GM21526 (cell line): ENCODE measurements at regions not wholly inside any gene's neighbourhood (a gene's known extent, or its start where the extent isn't known, plus 50 kb on each side); places are given as distances from the start of the nearest gene placed in this dataset.
A peak's percentile ranks its signal among the peaks of the same experiment; 100 is the strongest.
"Not testable (repeated sequence)": the region's sequence is repeated elsewhere in the genome, so short reads cannot be mapped to it uniquely, and the experiment has no call there.

Experiments
- ATAC-seq: cut with Tn5 transposase; IDR thresholded peaks from one replicate; pipeline ENCODE4 v1.9.1; 2021; ENCODE audit warnings: moderate library complexity; ENCODE audit not compliant: unreplicated experiment, low FRiP score

GRCh38 chr3:106288781-106289180 is 420.0 kb upstream of the CBLB start:
- no peak for ATAC-seq

- ATAC-seq, result no peak
Measured at GRCh38 chr3:106290304-106290997, 421.6 kb upstream of the CBLB start.

GRCh38 chr3:106293161-106293560 is 424.3 kb upstream of the CBLB start:
- no peak for ATAC-seq

GRCh38 chr3:106294121-106294520 is 425.3 kb upstream of the CBLB start:
- no peak for ATAC-seq

- no peak for ATAC-seq
Measured at GRCh38 chr3:106296062-106296461, 427.2 kb upstream of the CBLB start.

DNA sequence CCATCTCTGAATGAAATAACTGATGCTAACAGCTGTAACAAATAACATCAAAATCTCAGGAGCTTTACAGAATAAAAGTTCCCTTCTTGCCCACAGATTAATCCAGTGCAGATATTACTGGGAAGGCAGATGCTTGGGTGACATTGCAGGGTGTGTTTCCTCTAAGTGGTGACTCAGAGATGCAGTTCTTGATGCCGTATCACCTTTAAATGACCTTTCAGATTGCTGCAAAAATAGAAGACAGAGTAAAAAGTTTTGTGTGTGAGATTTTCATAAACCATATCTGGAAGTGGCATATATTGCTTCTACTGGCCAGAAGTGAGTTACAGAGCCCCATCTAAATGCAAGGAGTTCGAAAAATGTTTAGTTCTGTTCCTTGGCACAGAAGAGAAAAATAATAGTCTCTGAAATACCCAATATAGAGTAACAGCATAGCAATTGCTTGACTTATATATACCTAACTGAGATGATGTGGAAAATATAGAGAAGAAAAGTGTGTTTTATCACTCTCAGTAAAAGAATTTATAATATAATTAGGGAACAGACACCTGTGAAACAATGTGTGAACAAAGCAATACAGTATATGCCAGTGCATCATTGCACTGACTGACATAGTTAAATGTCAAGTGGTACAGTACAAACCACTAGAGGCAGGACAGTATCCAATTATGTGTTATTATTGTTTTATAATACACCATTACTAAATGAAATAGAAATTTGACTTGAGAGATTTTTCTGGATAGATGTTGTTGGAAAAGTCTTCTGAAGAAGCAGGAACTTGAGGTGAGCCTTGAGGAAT is 430.7 kb upstream of the CBLB start:
- ATAC-seq, result peak; percentile 59

DNA sequence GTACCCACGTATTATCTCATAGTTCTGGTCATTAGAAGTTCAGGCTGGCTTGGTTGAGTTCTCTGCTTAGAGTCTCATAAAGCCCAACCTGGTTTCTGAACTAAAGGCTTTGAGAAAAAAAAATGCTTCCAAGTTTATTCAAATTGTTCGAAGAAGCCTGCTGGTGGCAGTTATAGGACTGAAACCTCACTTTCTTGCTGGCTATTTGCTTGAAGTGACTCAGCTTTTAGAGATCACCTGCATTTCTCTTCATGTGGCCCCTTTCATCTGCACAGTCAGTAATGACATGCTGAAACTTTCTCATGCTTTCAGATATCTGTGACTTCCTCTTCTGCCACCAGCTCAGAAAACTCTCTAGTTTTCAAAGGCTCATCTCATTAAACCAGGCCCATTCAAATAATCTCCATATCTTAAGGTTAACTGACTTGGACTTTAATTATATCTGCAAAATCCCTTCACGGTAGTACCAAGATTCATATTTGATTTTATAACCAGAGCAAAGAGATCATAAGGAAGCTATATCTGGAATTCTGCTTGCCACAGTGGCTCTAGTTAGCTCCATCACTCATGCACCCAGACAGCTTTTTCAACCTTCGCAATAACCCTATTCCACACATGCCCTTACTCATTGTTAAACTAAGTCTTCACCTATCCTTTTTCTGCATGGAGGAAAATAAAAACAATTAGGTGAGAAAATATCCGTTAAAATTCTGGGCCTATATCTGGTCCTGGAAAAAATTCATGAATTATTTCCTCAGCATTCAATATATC is 433.8 kb upstream of the CBLB start:
- peak; percentile 86 for ATAC-seq

DNA sequence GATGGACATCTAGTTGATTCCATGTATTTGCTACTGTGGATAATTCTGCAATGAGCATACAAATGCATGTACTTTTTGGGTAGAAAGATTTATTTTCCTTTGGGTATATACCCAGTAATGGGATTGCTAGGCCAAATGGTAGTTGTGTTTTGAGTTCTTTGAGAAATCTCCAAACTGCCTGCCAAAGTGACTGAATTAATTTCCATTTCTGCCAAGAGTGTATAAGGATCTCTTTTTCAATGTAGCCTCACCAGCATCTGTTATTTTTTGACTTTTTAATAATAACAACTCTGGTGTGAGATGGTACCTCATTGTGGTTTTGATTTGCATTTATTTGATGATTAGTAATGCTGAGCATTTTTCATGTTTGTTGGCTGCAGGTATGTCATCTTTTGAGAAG is 435.0 kb upstream of the CBLB start:
- no peak for ATAC-seq

DNA sequence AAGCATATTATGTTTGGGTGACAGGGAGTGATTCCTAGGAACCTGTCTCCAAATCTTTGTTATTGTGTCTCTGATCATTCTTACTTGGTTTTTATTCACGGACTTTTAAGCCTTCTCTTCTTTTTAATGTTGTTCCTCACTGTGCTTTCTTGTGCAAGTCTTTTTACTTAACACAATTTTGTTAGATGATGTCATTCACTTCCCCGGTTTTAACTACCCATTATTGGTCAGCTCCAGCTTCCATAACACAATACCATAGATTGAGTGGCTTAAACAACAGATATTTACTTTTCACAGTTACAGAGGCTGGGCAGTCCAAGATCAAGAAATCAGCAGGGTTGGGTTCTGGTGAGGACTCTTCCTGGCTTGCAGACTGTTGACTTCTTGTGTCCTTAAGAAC is 436.3 kb upstream of the CBLB start:
- no peak for ATAC-seq

DNA sequence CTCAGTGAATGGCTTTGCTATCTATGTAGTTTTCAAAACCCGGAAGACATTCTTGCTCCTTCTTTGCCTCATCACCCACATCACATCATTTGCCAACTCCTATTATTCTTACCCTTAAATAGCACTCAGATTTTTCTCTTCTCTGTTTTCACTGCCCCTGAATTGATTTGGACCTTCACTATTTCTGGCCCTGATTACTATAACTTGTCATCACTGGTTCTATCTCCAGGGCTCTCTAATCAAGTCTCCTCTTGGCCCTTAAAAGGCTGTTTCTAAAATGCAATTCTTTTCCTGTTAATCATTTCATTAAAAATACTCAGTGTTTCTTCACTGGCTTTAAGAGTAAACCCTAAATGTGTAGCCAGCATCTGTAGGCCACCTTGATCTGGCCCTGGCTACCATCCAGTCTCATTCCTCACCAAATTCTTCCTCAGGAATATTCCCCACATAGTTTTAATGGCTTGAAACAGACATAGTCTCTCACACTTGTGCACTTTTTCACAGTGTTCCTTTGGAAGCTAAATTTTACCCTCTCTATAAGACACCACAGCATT is 437.1 kb upstream of the CBLB start:
- no peak for ATAC-seq

GRCh38 chr3:106309274-106309673 is 440.5 kb upstream of the CBLB start:
- no peak for ATAC-seq

DNA sequence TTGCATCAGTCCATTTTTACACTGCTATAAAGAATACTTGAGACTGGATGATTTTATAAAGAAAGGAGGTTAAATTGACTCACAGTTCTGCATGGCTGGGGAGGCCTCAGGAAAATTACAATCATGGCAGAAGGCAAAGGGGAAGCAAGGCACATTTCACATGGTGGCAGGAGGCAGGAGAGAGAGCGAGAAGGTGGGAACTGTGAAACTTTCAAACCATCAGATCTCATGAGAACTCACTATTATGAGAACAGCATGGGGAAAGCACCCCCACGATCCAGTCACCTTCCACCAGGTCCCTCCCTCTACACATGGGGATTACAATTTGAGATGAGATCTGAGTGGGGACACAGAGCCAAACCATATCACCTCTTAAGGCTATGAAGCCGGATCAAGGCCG is 441.0 kb upstream of the CBLB start:
- not testable (repeated sequence) for ATAC-seq

- no peak for ATAC-seq
Measured at GRCh38 chr3:106317141-106318055, 448.6 kb upstream of the CBLB start.

- not testable (repeated sequence) for ATAC-seq
Measured at GRCh38 chr3:106321438-106321837, 452.6 kb upstream of the CBLB start.

- ATAC-seq, result no peak
Measured at GRCh38 chr3:106323586-106323985, 454.8 kb upstream of the CBLB start.

- no peak for ATAC-seq
Measured at GRCh38 chr3:106326941-106327695, 458.3 kb upstream of the CBLB start.

- no peak for ATAC-seq
Measured at GRCh38 chr3:106327696-106328025, 458.8 kb upstream of the CBLB start.

- no peak for ATAC-seq
Measured at GRCh38 chr3:106328224-106328623, 459.4 kb upstream of the CBLB start.

DNA sequence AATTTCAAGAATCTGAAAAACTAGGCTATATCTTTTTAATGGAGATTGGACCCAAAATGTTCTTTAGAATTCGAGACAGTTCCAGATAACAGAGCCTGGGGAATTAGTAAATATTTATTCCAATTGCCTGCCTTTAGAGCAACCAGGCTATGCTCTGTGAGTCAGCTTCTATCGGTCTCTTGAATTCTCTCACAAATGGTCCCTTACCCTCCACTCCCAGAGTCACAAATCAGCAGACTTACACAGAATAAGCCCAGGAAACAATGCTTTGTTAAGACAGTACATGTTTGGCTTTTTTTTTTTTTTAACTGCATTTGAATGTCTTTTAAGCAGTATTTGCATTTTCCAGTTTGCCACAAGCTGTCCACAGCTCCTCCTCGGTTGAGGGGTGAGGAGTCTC is 460.7 kb upstream of the CBLB start:
- ATAC-seq, result no peak
